MCF 10A (cell line): ENCODE measurements at regions not wholly inside any gene's neighbourhood (a gene's known extent, or its start where the extent isn't known, plus 50 kb on each side); places are given as distances from the start of the nearest gene placed in this dataset.

Experiments
- BruUV-seq: library from RNA; stranded (reverse); fragments of 400-500 nt; replicated peaks from 2 replicates; lab custom pipeline; 2021; lab: Mats Ljungman, UMichigan
- CTCF ChIA-PET: fragments of 300-600 bp; sonication (Branson Sonifier 250); formaldehyde crosslinking; extraction: SDS; loops from one replicate; lab custom pipeline; 2021; ENCODE audit warnings: antibody characterized with exemption, inconsistent platforms; lab: Yijun Ruan, JAX
- POLR2A ChIA-PET: fragments of 300-600, 350-650 bp; sonication (Branson Sonifier 250); formaldehyde crosslinking; extraction: SDS; loops from one replicate; lab custom pipeline; 2020; ENCODE audit warnings: antibody characterized with exemption, inconsistent platforms; lab: Yijun Ruan, JAX
- DNase-seq: peaks from one replicate; pipeline ENCODE4 v3.0.0-alpha.2; 2018; ENCODE audit not compliant: unreplicated experiment
- H3K27ac Mint-ChIP-seq: one replicate; pipeline ENCODE4 v1.8.0; 2022; ENCODE audit warnings: mild to moderate bottlenecking, low read depth, mixed read lengths; ENCODE audit not compliant: unreplicated experiment
- H3K27me3 Mint-ChIP-seq: one replicate; pipeline ENCODE4 v1.8.0; 2022; ENCODE audit warnings: mixed read lengths; ENCODE audit not compliant: insufficient read depth, unreplicated experiment
- H3K36me3 Mint-ChIP-seq: one replicate; pipeline ENCODE4 v1.8.0; 2022; ENCODE audit warnings: mild to moderate bottlenecking, moderate library complexity, mixed read lengths; ENCODE audit not compliant: insufficient read depth, unreplicated experiment
- H3K4me1 Mint-ChIP-seq: one replicate; pipeline ENCODE4 v1.8.0; 2022; ENCODE audit warnings: mixed read lengths; ENCODE audit not compliant: insufficient read depth, unreplicated experiment
- H3K4me3 Mint-ChIP-seq: one replicate; pipeline ENCODE4 v1.8.0; 2022; ENCODE audit warnings: mild to moderate bottlenecking, moderate library complexity, mixed read lengths; ENCODE audit not compliant: unreplicated experiment
- H3K9me3 Mint-ChIP-seq: one replicate; pipeline ENCODE4 v1.8.0; 2022; ENCODE audit warnings: mixed read lengths; ENCODE audit not compliant: unreplicated experiment
- intact Hi-C: fragments of 100-400 bp; cut with micrococcal nuclease; formaldehyde crosslinking; loops from 2 replicates; pipeline ENCODE4 v1.14.1; 2022
- TF ChIP-seq, protein P1 (sequence below): fragments of 200-600 bp; IDR thresholded peaks from one replicate; pipeline ENCODE4 v1.8.0; 2022; ENCODE audit warnings: antibody characterized with exemption, mild to moderate bottlenecking; ENCODE audit not compliant: unreplicated experiment

DNA sequence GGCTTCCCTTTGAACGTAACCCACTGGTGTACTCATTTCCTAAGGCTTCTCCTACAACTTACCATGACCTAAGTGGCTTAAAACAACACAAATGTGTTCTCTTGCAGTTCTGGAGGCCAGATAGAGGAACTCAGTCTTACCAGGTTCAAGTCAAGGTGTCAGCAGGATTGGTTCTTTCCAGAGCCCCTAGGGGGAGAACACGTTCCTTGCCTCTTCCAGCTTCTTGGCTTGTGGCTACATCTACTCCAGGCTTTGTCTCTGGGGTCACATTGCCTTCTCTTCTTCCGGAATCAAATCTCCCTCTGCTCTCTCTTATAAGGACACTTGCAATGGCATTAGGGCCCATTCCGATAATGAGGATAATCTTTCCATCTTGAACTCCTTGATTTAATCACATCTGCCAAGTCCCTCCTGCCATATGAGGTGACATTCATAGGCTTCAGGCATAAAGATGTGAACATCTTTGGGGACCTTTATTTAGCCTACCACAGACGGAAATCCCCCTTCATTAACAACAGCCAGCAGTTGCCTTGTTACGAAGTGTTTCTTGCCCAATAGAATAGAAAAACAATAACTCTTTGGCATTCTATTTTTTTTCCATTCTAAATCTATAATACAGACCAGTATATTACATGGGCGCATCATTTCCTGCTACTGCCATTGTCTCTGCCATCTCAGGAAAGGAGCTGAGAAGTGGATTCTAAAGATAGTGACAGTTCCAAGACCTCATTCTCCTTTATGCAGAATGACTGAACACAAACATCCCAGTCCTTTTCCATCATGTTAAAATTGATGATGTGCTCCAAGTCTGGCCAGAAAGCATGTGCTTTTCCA lies 362.0 kb downstream of the ZNF521 start:
- POLR2A ChIA-PET = no interaction called here
- intact Hi-C loops = no loop called here

DNA sequence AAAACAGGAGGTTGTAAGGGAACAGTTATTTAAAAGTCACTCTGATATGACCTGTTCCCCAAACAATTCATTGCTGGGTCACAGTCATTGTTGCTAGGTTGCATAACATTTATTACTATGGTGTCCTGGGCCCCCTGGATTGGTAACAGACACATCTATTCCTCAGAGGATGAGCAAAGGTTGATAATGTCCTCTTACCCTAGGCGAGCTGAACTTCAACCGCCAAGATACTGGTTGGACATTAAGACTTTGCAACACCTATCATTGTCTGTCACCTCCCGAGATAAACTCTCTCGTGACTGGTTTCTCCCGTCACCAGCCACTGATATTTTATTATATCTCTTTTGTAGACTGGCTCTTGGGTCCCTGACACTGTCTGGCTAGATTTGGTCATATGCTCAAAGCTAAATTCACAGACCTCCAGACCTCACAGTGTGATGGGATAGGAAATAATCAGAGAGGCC lies 361.3 kb downstream of the ZNF521 start:
- CTCF ChIA-PET = no interaction called here
- Mint-ChIP-seq H3K27me3 (no peaks in the 10 kb centered on the region), H3K9me3 (peaks cover 49% of the 10 kb centered on the region), H3K4me1 (no peaks in the 10 kb centered on the region), H3K36me3 (no peaks in the 10 kb centered on the region), H3K27ac (no peak overlapping the region), H3K4me3 (no peak overlapping the region)
- DNase-seq = no peak
- no TSS peak for BruUV-seq
- intact Hi-C loops = no loop called here
- TF ChIP-seq, protein P1, sequence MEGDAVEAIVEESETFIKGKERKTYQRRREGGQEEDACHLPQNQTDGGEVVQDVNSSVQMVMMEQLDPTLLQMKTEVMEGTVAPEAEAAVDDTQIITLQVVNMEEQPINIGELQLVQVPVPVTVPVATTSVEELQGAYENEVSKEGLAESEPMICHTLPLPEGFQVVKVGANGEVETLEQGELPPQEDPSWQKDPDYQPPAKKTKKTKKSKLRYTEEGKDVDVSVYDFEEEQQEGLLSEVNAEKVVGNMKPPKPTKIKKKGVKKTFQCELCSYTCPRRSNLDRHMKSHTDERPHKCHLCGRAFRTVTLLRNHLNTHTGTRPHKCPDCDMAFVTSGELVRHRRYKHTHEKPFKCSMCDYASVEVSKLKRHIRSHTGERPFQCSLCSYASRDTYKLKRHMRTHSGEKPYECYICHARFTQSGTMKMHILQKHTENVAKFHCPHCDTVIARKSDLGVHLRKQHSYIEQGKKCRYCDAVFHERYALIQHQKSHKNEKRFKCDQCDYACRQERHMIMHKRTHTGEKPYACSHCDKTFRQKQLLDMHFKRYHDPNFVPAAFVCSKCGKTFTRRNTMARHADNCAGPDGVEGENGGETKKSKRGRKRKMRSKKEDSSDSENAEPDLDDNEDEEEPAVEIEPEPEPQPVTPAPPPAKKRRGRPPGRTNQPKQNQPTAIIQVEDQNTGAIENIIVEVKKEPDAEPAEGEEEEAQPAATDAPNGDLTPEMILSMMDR = no peak
- POLR2A ChIA-PET = no interaction called here

More for the DNA sequence above, 362.0 kb downstream of the ZNF521 start:
- no TSS peak for BruUV-seq
- CTCF ChIA-PET = no interaction called here
- no peak overlapping the region for H3K4me3 Mint-ChIP-seq
- no peaks in the 10 kb centered on the region for H3K4me1 Mint-ChIP-seq
- DNase-seq = no peak
- no peak overlapping the region for H3K27ac Mint-ChIP-seq
- TF ChIP-seq, protein P1 = no peak
- H3K9me3 Mint-ChIP-seq = peaks cover 50% of the 10 kb centered on the region
- no peaks in the 10 kb centered on the region for H3K27me3 Mint-ChIP-seq
- no peaks in the 10 kb centered on the region for H3K36me3 Mint-ChIP-seq

DNA sequence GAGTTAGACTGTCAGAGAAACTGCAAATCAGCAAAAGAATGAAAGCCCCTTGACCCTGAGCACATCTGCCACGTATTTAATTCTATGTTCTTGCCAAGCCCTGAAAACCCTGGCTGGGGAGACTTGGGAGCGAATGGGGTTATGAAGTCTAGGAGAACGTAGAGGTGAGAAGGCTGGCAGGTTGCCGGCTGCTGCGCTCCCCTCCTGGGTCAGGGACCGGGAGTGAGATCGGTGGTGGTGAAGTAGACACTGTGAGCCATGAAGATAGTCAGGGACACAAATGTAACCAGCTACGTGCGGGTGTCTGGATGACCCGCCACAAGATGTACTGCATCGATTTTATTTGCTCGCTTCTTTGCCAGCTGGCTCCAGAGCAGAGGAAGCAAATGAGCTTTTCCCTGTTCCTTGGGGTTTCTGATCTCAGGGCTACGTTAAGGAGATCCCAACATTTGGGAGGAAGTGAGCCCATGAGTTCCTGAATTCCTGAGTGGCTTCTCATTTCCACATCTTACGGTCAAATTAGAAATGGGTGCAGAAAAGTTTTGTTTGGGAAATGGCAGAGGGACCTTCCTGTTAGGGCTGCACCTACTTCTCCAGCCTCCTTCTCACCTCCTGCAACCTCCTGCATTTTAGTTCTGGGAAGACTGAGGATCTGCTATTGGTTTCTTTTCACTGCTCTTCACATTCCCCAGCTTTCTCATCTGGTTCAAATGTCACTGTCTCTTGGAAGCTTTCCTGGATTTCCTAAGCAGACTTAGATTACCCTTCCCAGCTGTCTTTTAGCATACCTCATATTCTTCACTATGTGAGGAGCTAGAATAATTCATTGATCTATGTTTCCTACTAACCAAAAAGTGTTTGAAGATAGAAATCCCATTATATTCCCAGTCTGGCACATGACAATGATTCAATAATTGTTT lies 360.6 kb downstream of the ZNF521 start:
- BruUV-seq = no TSS peak
- H3K9me3 Mint-ChIP-seq = peaks cover 49% of the 10 kb centered on the region
- H3K36me3 Mint-ChIP-seq = no peaks in the 10 kb centered on the region
- no peak overlapping the region for H3K4me3 Mint-ChIP-seq
- ChIA-PET CTCF (no interaction called here), POLR2A (no interaction called here)
- no peak overlapping the region for H3K27ac Mint-ChIP-seq
- TF ChIP-seq, protein P1 = no peak
- H3K4me1 Mint-ChIP-seq = no peaks in the 10 kb centered on the region
- intact Hi-C loops = no loop called here
- no peak for DNase-seq
- no peaks in the 10 kb centered on the region for H3K27me3 Mint-ChIP-seq

DNA sequence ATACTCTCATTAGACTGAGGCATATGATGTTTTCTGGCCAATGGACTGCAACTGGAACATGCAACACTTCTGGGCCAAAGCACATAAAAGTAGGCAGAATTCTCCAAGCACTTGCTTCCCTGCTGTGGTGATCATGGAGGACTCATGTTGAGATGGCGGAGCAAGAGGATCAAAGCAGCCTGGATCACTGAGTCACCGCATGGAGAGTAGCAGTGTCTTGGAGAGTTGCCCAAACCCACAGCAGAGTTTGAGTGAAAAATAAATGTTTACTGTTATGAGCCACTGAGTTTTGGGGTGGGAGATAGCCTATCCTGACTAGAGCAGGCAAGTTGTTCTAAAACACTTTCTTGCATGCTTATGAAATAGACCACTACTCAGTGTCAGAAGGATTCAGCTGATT lies 359.5 kb downstream of the ZNF521 start:
- Mint-ChIP-seq H3K36me3 (no peaks in the 10 kb centered on the region), H3K4me1 (no peaks in the 10 kb centered on the region), H3K4me3 (no peak overlapping the region), H3K27me3 (no peaks in the 10 kb centered on the region), H3K9me3 (peaks cover 58% of the 10 kb centered on the region), H3K27ac (no peak overlapping the region)
- intact Hi-C loops = no loop called here
- DNase-seq = no peak
- TF ChIP-seq, protein P1 = no peak
- POLR2A ChIA-PET = no interaction called here
- no TSS peak for BruUV-seq
- CTCF ChIA-PET = interaction anchor here (0.5 kb wide), 1 partner anchor 16 kb away, joined by 3 read pairs; no protein-coding TSS in a partner anchor
